Left hindlimb (tissue), 1 donor: ENCODE measurements at regions not wholly inside any gene's neighbourhood (a gene's known extent, or its start where the extent isn't known, plus 50 kb on each side); places are given as distances from the start of the nearest gene placed in this dataset.
"Not testable (repeated sequence)": the region's sequence is repeated elsewhere in the genome, so short reads cannot be mapped to it uniquely, and the experiment has no call there.

ENCODE experiments used
- DNase-seq: peaks from one replicate; pipeline ENCODE4 v3.0.0-alpha.2; 2018

- no peak for DNase-seq
These were observed 132.6 kb downstream of the CUL2 start for GRCh38 chr10:34957531-34957930.

- no peak for DNase-seq
These were observed 133.4 kb downstream of the CUL2 start for GRCh38 chr10:34956756-34957155.

GRCh38 chr10:34955391-34955790 lies 134.8 kb downstream of the CUL2 start:
- DNase-seq = no peak

- no peak for DNase-seq
These were observed 136.0 kb downstream of the CUL2 start for GRCh38 chr10:34954142-34954541.

- peak; percentile 51 for DNase-seq
These were observed 136.3 kb upstream of the PARD3 start for GRCh38 chr10:34951263-34951887.

- not testable (repeated sequence) for DNase-seq
These were observed 130.9 kb upstream of the PARD3 start for GRCh38 chr10:34945951-34946522.

GRCh38 chr10:34941471-34942357 lies 126.6 kb upstream of the PARD3 start:
- no peak for DNase-seq

GRCh38 chr10:34940436-34940835 lies 125.3 kb upstream of the PARD3 start:
- DNase-seq = no peak

GRCh38 chr10:34938399-34938670 lies 123.2 kb upstream of the PARD3 start:
- no peak for DNase-seq

- DNase-seq = not testable (repeated sequence)
These were observed 122.7 kb upstream of the PARD3 start for GRCh38 chr10:34937643-34938398.

GRCh38 chr10:34936061-34936460 lies 121.0 kb upstream of the PARD3 start:
- DNase-seq = no peak

- no peak for DNase-seq
These were observed 118.6 kb upstream of the PARD3 start for GRCh38 chr10:34933676-34934075.

GRCh38 chr10:34932235-34932634 lies 117.1 kb upstream of the PARD3 start:
- DNase-seq = no peak

GRCh38 chr10:34931216-34931615 lies 116.1 kb upstream of the PARD3 start:
- no peak for DNase-seq

- no peak for DNase-seq
These were observed 107.0 kb upstream of the PARD3 start for GRCh38 chr10:34922138-34922537.

GRCh38 chr10:34920578-34920977 lies 105.5 kb upstream of the PARD3 start:
- DNase-seq = no peak

GRCh38 chr10:34918776-34919315 lies 103.8 kb upstream of the PARD3 start:
- no peak for DNase-seq

GRCh38 chr10:34918060-34918775 lies 103.1 kb upstream of the PARD3 start:
- DNase-seq = no peak

GRCh38 chr10:34916314-34916713 lies 101.2 kb upstream of the PARD3 start:
- DNase-seq = no peak

- no peak for DNase-seq
These were observed 97.7 kb upstream of the PARD3 start for GRCh38 chr10:34912771-34913170.

GRCh38 chr10:34911661-34912205 lies 96.6 kb upstream of the PARD3 start:
- no peak for DNase-seq

GRCh38 chr10:34908481-34908880 lies 93.4 kb upstream of the PARD3 start:
- peak; percentile 56 for DNase-seq
